Smooth muscle cell (in vitro differentiated cells): ENCODE measurements at regions not wholly inside any gene's neighbourhood (a gene's known extent, or its start where the extent isn't known, plus 50 kb on each side); places are given as distances from the start of the nearest gene placed in this dataset.

Source experiments
- DNase-seq: peaks from one replicate; lab custom pipeline; 2025; ENCODE audit not compliant: unreplicated experiment; lab: John Stamatoyannopoulos, UW
- H2AFZ ChIP-seq: fragments of 200-600 bp; sonication (generic); 2 replicates; pipeline ENCODE4 v1.6.0; 2016; ENCODE audit warnings: antibody characterized with exemption, low read depth, mild to moderate bottlenecking
- H3F3A ChIP-seq: fragments of 200-600 bp; sonication (generic); 2 replicates; pipeline ENCODE4 v1.6.0; 2017; ENCODE audit warnings: antibody characterized with exemption, low read depth
- H3K27ac ChIP-seq: fragments of 200-600 bp; sonication (generic); 2 replicates; pipeline ENCODE4 v1.5.1; 2016; ENCODE audit warnings: low read depth, mild to moderate bottlenecking
- H3K27me3 ChIP-seq: fragments of 200-600 bp; sonication (generic); 2 replicates; pipeline ENCODE4 v1.6.1; 2016; ENCODE audit warnings: low read depth, mild to moderate bottlenecking
- H3K36me3 ChIP-seq: fragments of 200-600 bp; sonication (generic); 2 replicates; pipeline ENCODE4 v1.5.1; 2016; ENCODE audit warnings: low read depth
- H3K4me1 ChIP-seq: fragments of 200-600 bp; sonication (generic); 2 replicates; pipeline ENCODE4 v1.5.1; 2016; ENCODE audit warnings: low read depth
- H3K4me2 ChIP-seq: fragments of 200-600 bp; sonication (generic); 2 replicates; pipeline ENCODE4 v1.6.0; 2016; ENCODE audit warnings: mild to moderate bottlenecking
- H3K4me3 ChIP-seq: fragments of 200-600 bp; sonication (generic); 2 replicates; pipeline ENCODE4 v1.5.1; 2016; ENCODE audit warnings: mild to moderate bottlenecking
- H3K79me2 ChIP-seq: fragments of 200-600 bp; sonication (generic); 2 replicates; pipeline ENCODE4 v1.6.0; 2016; ENCODE audit warnings: low read depth, mild to moderate bottlenecking
- H3K9ac ChIP-seq: fragments of 200-600 bp; sonication (generic); 2 replicates; pipeline ENCODE4 v1.6.0; 2016; ENCODE audit warnings: low read depth
- H3K9me3 ChIP-seq: fragments of 200-600 bp; sonication (generic); replicated peaks from 2 replicates; pipeline ENCODE4 v1.5.1; 2016; ENCODE audit warnings: low read depth
- H4K20me1 ChIP-seq: fragments of 200-600 bp; sonication (generic); 2 replicates; pipeline ENCODE4 v1.6.0; 2016; ENCODE audit warnings: low read depth
- WGBS: methylation state at CpG from one replicate; pipeline ENCODE4 v1.1.7; 2016; ENCODE audit warnings: low lambda C conversion rate; 5-methylcytosine and 5-hydroxymethylcytosine counted together
- TF ChIP-seq, protein P1 (sequence below): fragments of 200-600 bp; sonication (generic); IDR thresholded peaks from 2 replicates; pipeline ENCODE4 v1.5.1; 2017; ENCODE audit warnings: borderline replicate concordance, mild to moderate bottlenecking, antibody characterized with exemption; ENCODE audit not compliant: insufficient read depth, poor library complexity, severe bottlenecking

- H3K36me3 ChIP-seq = no peaks in the 10 kb centered on the region
- no peaks in the 10 kb centered on the region for H4K20me1 ChIP-seq
- H3K9ac ChIP-seq = no peak overlapping the region
- no peak overlapping the region for H3K4me2 ChIP-seq
- no peak overlapping the region for H3K27ac ChIP-seq
- 90% methylated on average over 5 of the region's 5 CpGs for WGBS
- DNase-seq = no peak
- no peaks in the 10 kb centered on the region for H3K79me2 ChIP-seq
- no peaks in the 10 kb centered on the region for H3K9me3 ChIP-seq
- H2AFZ ChIP-seq = no peak overlapping the region
- TF ChIP-seq, protein P1, sequence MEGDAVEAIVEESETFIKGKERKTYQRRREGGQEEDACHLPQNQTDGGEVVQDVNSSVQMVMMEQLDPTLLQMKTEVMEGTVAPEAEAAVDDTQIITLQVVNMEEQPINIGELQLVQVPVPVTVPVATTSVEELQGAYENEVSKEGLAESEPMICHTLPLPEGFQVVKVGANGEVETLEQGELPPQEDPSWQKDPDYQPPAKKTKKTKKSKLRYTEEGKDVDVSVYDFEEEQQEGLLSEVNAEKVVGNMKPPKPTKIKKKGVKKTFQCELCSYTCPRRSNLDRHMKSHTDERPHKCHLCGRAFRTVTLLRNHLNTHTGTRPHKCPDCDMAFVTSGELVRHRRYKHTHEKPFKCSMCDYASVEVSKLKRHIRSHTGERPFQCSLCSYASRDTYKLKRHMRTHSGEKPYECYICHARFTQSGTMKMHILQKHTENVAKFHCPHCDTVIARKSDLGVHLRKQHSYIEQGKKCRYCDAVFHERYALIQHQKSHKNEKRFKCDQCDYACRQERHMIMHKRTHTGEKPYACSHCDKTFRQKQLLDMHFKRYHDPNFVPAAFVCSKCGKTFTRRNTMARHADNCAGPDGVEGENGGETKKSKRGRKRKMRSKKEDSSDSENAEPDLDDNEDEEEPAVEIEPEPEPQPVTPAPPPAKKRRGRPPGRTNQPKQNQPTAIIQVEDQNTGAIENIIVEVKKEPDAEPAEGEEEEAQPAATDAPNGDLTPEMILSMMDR = no peak
- H3K4me3 ChIP-seq = no peak overlapping the region
- H3F3A ChIP-seq = no peaks in the 10 kb centered on the region
- H3K4me1 ChIP-seq = peaks cover 7% of the 10 kb centered on the region
- H3K27me3 ChIP-seq = no peaks in the 10 kb centered on the region
These were observed 143.3 kb upstream of the VSTM2A start for GRCh38 chr7:54398863-54399262.

DNA sequence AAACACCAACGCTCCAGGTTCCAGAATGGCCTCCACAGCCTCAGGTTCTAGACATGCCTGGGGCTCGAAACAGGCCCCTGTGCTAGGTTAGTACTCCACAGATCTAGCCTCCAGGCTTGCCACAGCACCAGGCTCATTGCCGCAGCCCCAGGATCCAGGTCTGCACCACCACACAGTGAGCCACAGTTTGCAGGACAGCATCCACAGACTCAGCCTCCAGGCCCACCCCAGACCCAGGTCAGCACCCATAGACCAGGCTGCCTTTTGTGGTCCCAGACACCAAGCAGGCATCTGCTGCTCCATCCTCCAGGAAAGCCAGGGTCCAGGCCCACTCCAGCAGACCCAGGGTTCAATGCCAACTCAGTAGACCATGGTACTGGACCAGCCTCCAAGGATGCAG lies 132.3 kb upstream of the VSTM2A start:
- H4K20me1 ChIP-seq = no peaks in the 10 kb centered on the region
- no peak overlapping the region for H3K27ac ChIP-seq
- H3K9ac ChIP-seq = no peak overlapping the region
- H3K4me1 ChIP-seq = no peaks in the 10 kb centered on the region
- H3K27me3 ChIP-seq = no peaks in the 10 kb centered on the region
- H3K4me2 ChIP-seq = no peak overlapping the region
- H3K4me3 ChIP-seq = no peak overlapping the region
- H3K36me3 ChIP-seq = no peaks in the 10 kb centered on the region
- H3K9me3 ChIP-seq = peaks cover 7% of the 10 kb centered on the region
- H3K79me2 ChIP-seq = no peaks in the 10 kb centered on the region
- TF ChIP-seq, protein P1 = no peak
- WGBS = 87% methylated on average over 3 of the region's 3 CpGs
- no peak overlapping the region for H2AFZ ChIP-seq
- DNase-seq = no peak
- H3F3A ChIP-seq = no peaks in the 10 kb centered on the region

- Histone ChIP-seq H3K9ac (no peak overlapping the region), H3K27ac (no peak overlapping the region), H3K27me3 (no peaks in the 10 kb centered on the region), H3K79me2 (no peaks in the 10 kb centered on the region), H3K4me3 (no peak overlapping the region), H3K36me3 (no peaks in the 10 kb centered on the region), H4K20me1 (no peaks in the 10 kb centered on the region), H3F3A (no peaks in the 10 kb centered on the region), H2AFZ (no peak overlapping the region), H3K9me3 (no peaks in the 10 kb centered on the region), H3K4me2 (no peak overlapping the region), H3K4me1 (no peaks in the 10 kb centered on the region)
- TF ChIP-seq, protein P1 = no peak
- no peak for DNase-seq
- 76% methylated on average over 3 of the region's 3 CpGs for WGBS
These were observed 125.5 kb upstream of the VSTM2A start for GRCh38 chr7:54416678-54417077.

GRCh38 chr7:54419209-54419608 lies 123.0 kb upstream of the VSTM2A start:
- Histone ChIP-seq H3K27ac (no peak overlapping the region), H3K4me1 (no peaks in the 10 kb centered on the region), H3K9ac (no peak overlapping the region), H3K9me3 (no peaks in the 10 kb centered on the region), H3K36me3 (no peaks in the 10 kb centered on the region), H3F3A (no peaks in the 10 kb centered on the region), H3K4me3 (no peak overlapping the region), H3K27me3 (no peaks in the 10 kb centered on the region), H2AFZ (no peak overlapping the region), H3K79me2 (no peaks in the 10 kb centered on the region), H3K4me2 (no peak overlapping the region), H4K20me1 (no peaks in the 10 kb centered on the region)
- TF ChIP-seq, protein P1 = no peak
- no peak for DNase-seq
- 79% methylated on average over 15 of the region's 15 CpGs for WGBS
